ENCODE measurements at regions not wholly inside any gene's neighbourhood (a gene's known extent, or its start where the extent isn't known, plus 50 kb on each side); places are given as distances from the start of the nearest gene placed in this dataset.

- H3K27ac ChIP-seq (ENCODE audit: low read depth, low read length), result no peak overlapping the region
- H3K9me3 Mint-ChIP-seq, result no peaks in the 10 kb centered on the region
- H3K36me3 ChIP-seq (ENCODE audit: control insufficient read depth, insufficient read depth, low read length), result no peaks in the 10 kb centered on the region
- TF ChIP-seq, protein P1, sequence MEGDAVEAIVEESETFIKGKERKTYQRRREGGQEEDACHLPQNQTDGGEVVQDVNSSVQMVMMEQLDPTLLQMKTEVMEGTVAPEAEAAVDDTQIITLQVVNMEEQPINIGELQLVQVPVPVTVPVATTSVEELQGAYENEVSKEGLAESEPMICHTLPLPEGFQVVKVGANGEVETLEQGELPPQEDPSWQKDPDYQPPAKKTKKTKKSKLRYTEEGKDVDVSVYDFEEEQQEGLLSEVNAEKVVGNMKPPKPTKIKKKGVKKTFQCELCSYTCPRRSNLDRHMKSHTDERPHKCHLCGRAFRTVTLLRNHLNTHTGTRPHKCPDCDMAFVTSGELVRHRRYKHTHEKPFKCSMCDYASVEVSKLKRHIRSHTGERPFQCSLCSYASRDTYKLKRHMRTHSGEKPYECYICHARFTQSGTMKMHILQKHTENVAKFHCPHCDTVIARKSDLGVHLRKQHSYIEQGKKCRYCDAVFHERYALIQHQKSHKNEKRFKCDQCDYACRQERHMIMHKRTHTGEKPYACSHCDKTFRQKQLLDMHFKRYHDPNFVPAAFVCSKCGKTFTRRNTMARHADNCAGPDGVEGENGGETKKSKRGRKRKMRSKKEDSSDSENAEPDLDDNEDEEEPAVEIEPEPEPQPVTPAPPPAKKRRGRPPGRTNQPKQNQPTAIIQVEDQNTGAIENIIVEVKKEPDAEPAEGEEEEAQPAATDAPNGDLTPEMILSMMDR (conservative IDR thresholded peaks at IDR 0.05), result no peak
- no peak overlapping the region for H3K4me3 Mint-ChIP-seq
- no peak overlapping the region for H3K27ac Mint-ChIP-seq
- no peaks in the 10 kb centered on the region for H3K27me3 ChIP-seq (ENCODE audit: control insufficient read depth, insufficient read depth, low read length, poor library complexity, severe bottlenecking)
- no peaks in the 10 kb centered on the region for H3K27me3 Mint-ChIP-seq (ENCODE audit: insufficient read depth)
- no peak for DNase-seq
- H3K4me1 Mint-ChIP-seq, result peaks cover 11% of the 10 kb centered on the region
- H3K4me1 ChIP-seq (ENCODE audit: control insufficient read depth, insufficient read depth, low read length), result no peaks in the 10 kb centered on the region
- no peaks in the 10 kb centered on the region for H3K9me3 ChIP-seq (ENCODE audit: control insufficient read depth, low read length)
- 83 to 91% methylated on average over 2 to 3 of the region's 3 CpGs for WGBS, 2 experiments (ENCODE audit: insufficient coverage in 1 of 2, insufficient read length in 1 of 2)
- H3K9ac ChIP-seq (ENCODE audit: extremely low read depth, low read length, poor library complexity, severe bottlenecking), result no peak overlapping the region
- no peak overlapping the region for H3K4me3 ChIP-seq (ENCODE audit: low read length)
- H3K36me3 Mint-ChIP-seq (ENCODE audit: low read depth), result no peaks in the 10 kb centered on the region
Observed at GRCh38 chr6:88369262-88369661, 203.1 kb upstream of the CNR1 start.

DNA sequence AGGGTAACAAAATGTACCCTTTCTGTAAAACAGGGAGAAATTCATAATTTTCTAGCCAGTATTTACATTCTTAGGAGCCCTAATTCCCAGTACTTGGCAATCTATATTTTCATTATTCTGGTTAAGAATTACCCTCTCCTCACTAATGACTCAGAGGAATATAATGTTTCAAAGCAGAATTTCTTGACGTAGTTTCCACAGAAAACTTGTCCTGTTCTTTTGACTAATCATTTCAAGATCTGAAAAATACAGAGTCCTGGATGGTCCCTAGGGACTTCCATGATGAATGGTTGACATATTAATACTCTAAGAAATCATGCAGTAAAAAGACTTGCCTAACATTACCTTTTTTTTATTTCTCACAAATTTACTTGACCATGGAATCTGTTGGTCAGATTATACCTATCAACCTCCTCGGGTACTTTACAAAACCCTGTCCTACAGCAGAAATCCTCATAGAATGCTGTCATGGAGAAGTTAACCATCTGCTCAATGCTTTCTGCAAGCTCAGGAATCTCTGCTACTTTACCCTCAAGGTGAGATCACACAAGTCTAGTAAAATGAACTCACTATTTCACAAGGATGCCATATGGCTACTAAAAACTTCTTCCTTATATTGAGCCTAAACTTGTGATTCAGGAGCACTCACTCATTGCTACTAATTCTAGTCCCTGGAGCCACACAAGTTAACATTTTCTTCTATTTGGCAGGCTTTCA, 202.1 kb upstream of the CNR1 start:
- Mint-ChIP-seq H3K36me3 (ENCODE audit: low read depth) (no peaks in the 10 kb centered on the region), H3K27ac (no peak overlapping the region)
- TF ChIP-seq, protein P1 (conservative IDR thresholded peaks at IDR 0.05), result no peak

DNA sequence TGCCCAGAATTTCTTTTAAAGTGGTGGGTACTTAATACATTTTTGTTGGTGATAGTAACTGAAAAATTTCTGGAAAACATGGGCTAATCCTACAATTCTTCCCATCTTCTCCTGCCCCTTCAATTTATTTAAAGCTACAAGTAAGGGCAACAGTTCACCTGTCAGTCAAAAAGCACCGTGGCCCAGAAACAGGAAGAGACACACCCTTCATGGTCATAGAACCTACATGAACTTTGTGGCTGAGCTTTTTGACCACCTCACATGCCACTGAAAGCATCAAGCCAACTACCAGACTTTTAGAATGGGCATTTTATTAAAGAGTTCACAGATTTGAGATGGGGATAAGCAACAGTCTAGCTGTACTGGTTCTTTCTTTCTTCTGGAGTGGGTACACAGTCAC, 201.1 kb upstream of the CNR1 start:
- WGBS, 2 experiments (ENCODE audit: insufficient coverage in 1 of 2, insufficient read length in 1 of 2), result 40 to 43% methylated on average over 1 of the region's 1 CpG
- Histone ChIP-seq H3K27ac (ENCODE audit: low read depth, low read length) (no peak overlapping the region), H3K9ac (ENCODE audit: extremely low read depth, low read length, poor library complexity, severe bottlenecking) (no peak overlapping the region), H3K4me3 (ENCODE audit: low read length) (no peak overlapping the region), H3K4me1 (ENCODE audit: control insufficient read depth, insufficient read depth, low read length) (no peaks in the 10 kb centered on the region), H3K27me3 (ENCODE audit: control insufficient read depth, insufficient read depth, low read length, poor library complexity, severe bottlenecking) (no peaks in the 10 kb centered on the region), H3K9me3 (ENCODE audit: control insufficient read depth, low read length) (no peaks in the 10 kb centered on the region), H3K36me3 (ENCODE audit: control insufficient read depth, insufficient read depth, low read length) (no peaks in the 10 kb centered on the region)
- H3K4me1 Mint-ChIP-seq, result peaks cover 11% of the 10 kb centered on the region
- H3K27ac Mint-ChIP-seq, result no peak overlapping the region
- TF ChIP-seq, protein P1 (conservative IDR thresholded peaks at IDR 0.05), result no peak
- no peaks in the 10 kb centered on the region for H3K36me3 Mint-ChIP-seq (ENCODE audit: low read depth)
- no peaks in the 10 kb centered on the region for H3K9me3 Mint-ChIP-seq
- no peak overlapping the region for H3K4me3 Mint-ChIP-seq
- no peaks in the 10 kb centered on the region for H3K27me3 Mint-ChIP-seq (ENCODE audit: insufficient read depth)
- no peak for DNase-seq

More for the DNA sequence above, 202.1 kb upstream of the CNR1 start:
- Histone ChIP-seq H3K4me1 (ENCODE audit: control insufficient read depth, insufficient read depth, low read length) (no peaks in the 10 kb centered on the region), H3K4me3 (ENCODE audit: low read length) (no peak overlapping the region), H3K27me3 (ENCODE audit: control insufficient read depth, insufficient read depth, low read length, poor library complexity, severe bottlenecking) (no peaks in the 10 kb centered on the region), H3K9ac (ENCODE audit: extremely low read depth, low read length, poor library complexity, severe bottlenecking) (no peak overlapping the region), H3K9me3 (ENCODE audit: control insufficient read depth, low read length) (no peaks in the 10 kb centered on the region), H3K27ac (ENCODE audit: low read depth, low read length) (no peak overlapping the region), H3K36me3 (ENCODE audit: control insufficient read depth, insufficient read depth, low read length) (no peaks in the 10 kb centered on the region)
- Mint-ChIP-seq H3K9me3 (no peaks in the 10 kb centered on the region), H3K4me1 (peaks cover 11% of the 10 kb centered on the region), H3K27me3 (ENCODE audit: insufficient read depth) (no peaks in the 10 kb centered on the region), H3K4me3 (no peak overlapping the region)
- 97% methylated on average over 2 of the region's 2 CpGs for WGBS, 2 experiments (ENCODE audit: insufficient coverage in 1 of 2, insufficient read length in 1 of 2)
- no peak for DNase-seq

Data from endodermal cell (in vitro differentiated cells).